HG02623 (cell line): ENCODE measurements at regions not wholly inside any gene's neighbourhood (a gene's known extent, or its start where the extent isn't known, plus 50 kb on each side); places are given as distances from the start of the nearest gene placed in this dataset.

Experiments
- ATAC-seq: cut with Tn5 transposase; IDR thresholded peaks from one replicate; pipeline ENCODE4 v1.9.1; 2021; ENCODE audit warnings: moderate library complexity; ENCODE audit not compliant: unreplicated experiment

- ATAC-seq: no peak
These were observed 263.4 kb downstream of the TTLL7 start for GRCh38 chr1:83735526-83735925.

GRCh38 chr1:83734420-83734819, 264.5 kb downstream of the TTLL7 start:
- no peak for ATAC-seq

GRCh38 chr1:83725735-83726360, 273.1 kb downstream of the TTLL7 start:
- ATAC-seq: no peak

GRCh38 chr1:83718338-83718737, 280.6 kb downstream of the TTLL7 start:
- no peak for ATAC-seq

- no peak for ATAC-seq
These were observed 281.1 kb downstream of the TTLL7 start for GRCh38 chr1:83717785-83718184.

- ATAC-seq: no peak
These were observed 282.3 kb downstream of the TTLL7 start for GRCh38 chr1:83716641-83717040.

- no peak for ATAC-seq
These were observed 283.4 kb downstream of the TTLL7 start for GRCh38 chr1:83715550-83715949.

- no peak for ATAC-seq
These were observed 289.3 kb downstream of the TTLL7 start for GRCh38 chr1:83709662-83710061.

- ATAC-seq: no peak
These were observed 292.5 kb downstream of the TTLL7 start for GRCh38 chr1:83706354-83706938.

GRCh38 chr1:83705091-83705490, 293.8 kb downstream of the TTLL7 start:
- ATAC-seq: no peak

- ATAC-seq: no peak
These were observed 294.6 kb downstream of the TTLL7 start for GRCh38 chr1:83704350-83704749.

GRCh38 chr1:83702356-83702755, 296.6 kb downstream of the TTLL7 start:
- ATAC-seq: no peak

GRCh38 chr1:83701355-83701754, 297.6 kb downstream of the TTLL7 start:
- ATAC-seq: no peak

GRCh38 chr1:83698644-83699043, 300.3 kb downstream of the TTLL7 start:
- ATAC-seq: no peak

- no peak for ATAC-seq
These were observed 301.0 kb downstream of the TTLL7 start for GRCh38 chr1:83697961-83698360.

- ATAC-seq: no peak
These were observed 301.7 kb downstream of the TTLL7 start for GRCh38 chr1:83697220-83697619.

GRCh38 chr1:83694449-83694848, 304.5 kb downstream of the TTLL7 start:
- no peak for ATAC-seq

- ATAC-seq: no peak
These were observed 305.4 kb downstream of the TTLL7 start for GRCh38 chr1:83693427-83694126.

GRCh38 chr1:83692524-83693381, 306.2 kb downstream of the TTLL7 start:
- peak; percentile 49 for ATAC-seq

GRCh38 chr1:83691953-83692500, 306.9 kb downstream of the TTLL7 start:
- no peak for ATAC-seq
